RWPE2 (cell line): ENCODE measurements at regions not wholly inside any gene's neighbourhood (a gene's known extent, or its start where the extent isn't known, plus 50 kb on each side); places are given as distances from the start of the nearest gene placed in this dataset.

ENCODE experiments used
- ATAC-seq: fragments of 200-7000 bp; cut with Tn5 transposase; 3 replicates; pipeline ENCODE4 v1.9.1; 2021; ENCODE audit warnings: low read depth
- DNase-seq: peaks from one replicate; pipeline ENCODE4 v3.0.0-alpha.2; 2020; ENCODE audit warnings: low spot score
- H3K27ac ChIP-seq: fragments of 450-650 bp; 2 replicates; pipeline ENCODE4 v1.5.1; 2017; ENCODE audit warnings: mild to moderate bottlenecking; ENCODE audit not compliant: poor library complexity, severe bottlenecking
- H3K27me3 ChIP-seq: fragments of 250-450 bp; sonication (Bioruptor Pico); 2 replicates; pipeline ENCODE4 v1.5.1; 2021; ENCODE audit warnings: mild to moderate bottlenecking, moderate library complexity; ENCODE audit not compliant: insufficient read depth, poor library complexity, severe bottlenecking
- H3K36me3 ChIP-seq: fragments of 250-450 bp; sonication (Bioruptor Pico); 2 replicates; pipeline ENCODE4 v1.5.1; 2020; ENCODE audit warnings: low read depth, mild to moderate bottlenecking, moderate library complexity
- H3K4me1 ChIP-seq: fragments of 250-450 bp; sonication (Bioruptor Pico); 2 replicates; pipeline ENCODE4 v1.5.1; 2021; ENCODE audit warnings: mild to moderate bottlenecking, moderate library complexity; ENCODE audit not compliant: insufficient read depth, poor library complexity, severe bottlenecking
- H3K4me3 ChIP-seq: fragments of 250-450 bp; sonication (Bioruptor Pico); 2 replicates; pipeline ENCODE4 v1.5.1; 2021; ENCODE audit warnings: mild to moderate bottlenecking, moderate library complexity; ENCODE audit not compliant: severe bottlenecking
- H3K9me3 ChIP-seq: fragments of 250-450 bp; sonication (Bioruptor Pico); 2 replicates; pipeline ENCODE4 v1.5.1; 2021; ENCODE audit warnings: mild to moderate bottlenecking, moderate library complexity; ENCODE audit not compliant: severe bottlenecking
- TF ChIP-seq, protein P1 (sequence below): fragments of 450-650 bp; IDR thresholded peaks from one replicate; pipeline ENCODE4 v1.5.1; 2017; ENCODE audit warnings: mild to moderate bottlenecking, moderate library complexity; ENCODE audit not compliant: poor library complexity, severe bottlenecking

DNA sequence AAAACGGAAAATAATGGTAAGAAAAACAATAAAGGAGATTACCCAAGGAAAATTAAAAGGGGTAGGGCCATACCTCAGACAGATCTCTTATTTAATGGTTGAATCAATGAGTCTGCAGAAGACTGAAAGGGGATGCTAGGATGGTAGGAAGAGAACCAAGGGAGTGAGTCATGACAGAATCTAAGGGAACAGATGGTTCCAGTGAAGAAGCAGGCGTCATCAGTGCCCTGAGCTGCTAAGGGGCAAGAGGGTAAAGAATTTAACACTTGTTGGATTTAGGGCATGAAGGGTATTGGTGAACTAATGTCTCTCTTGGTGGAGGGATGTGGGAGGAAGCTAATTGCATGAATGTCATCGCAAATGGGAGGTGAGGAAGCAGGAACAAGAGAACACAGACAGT is 329.2 kb upstream of the TSHZ3 start:
- TF ChIP-seq, protein P1, sequence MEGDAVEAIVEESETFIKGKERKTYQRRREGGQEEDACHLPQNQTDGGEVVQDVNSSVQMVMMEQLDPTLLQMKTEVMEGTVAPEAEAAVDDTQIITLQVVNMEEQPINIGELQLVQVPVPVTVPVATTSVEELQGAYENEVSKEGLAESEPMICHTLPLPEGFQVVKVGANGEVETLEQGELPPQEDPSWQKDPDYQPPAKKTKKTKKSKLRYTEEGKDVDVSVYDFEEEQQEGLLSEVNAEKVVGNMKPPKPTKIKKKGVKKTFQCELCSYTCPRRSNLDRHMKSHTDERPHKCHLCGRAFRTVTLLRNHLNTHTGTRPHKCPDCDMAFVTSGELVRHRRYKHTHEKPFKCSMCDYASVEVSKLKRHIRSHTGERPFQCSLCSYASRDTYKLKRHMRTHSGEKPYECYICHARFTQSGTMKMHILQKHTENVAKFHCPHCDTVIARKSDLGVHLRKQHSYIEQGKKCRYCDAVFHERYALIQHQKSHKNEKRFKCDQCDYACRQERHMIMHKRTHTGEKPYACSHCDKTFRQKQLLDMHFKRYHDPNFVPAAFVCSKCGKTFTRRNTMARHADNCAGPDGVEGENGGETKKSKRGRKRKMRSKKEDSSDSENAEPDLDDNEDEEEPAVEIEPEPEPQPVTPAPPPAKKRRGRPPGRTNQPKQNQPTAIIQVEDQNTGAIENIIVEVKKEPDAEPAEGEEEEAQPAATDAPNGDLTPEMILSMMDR: no peak
- Histone ChIP-seq H3K9me3 (no peaks in the 10 kb centered on the region), H3K27ac (no peak overlapping the region), H3K27me3 (no peaks in the 10 kb centered on the region), H3K36me3 (no peaks in the 10 kb centered on the region), H3K4me1 (peaks cover 4% of the 10 kb centered on the region), H3K4me3 (no peak overlapping the region)
- ATAC-seq (no peak), DNase-seq (no peak)

DNA sequence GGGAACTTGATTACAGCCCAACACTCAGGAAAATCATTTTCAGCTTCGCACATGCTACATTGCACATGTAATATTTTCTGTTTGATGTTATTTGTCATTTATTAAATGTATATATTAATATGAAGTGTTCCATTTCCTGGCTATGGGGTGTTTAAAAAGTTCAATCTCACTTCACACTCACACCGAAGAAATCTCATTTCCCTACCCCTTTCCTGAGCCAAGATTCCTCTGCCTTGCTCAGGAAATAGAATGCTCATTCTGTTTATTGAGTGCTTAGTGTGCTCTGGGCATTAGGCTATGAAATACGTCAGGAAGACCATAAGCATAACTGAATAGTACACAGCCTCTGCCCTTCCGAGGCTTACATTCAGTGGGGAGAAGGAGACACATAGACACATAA is 331.9 kb upstream of the TSHZ3 start:
- no peaks in the 10 kb centered on the region for H3K9me3 ChIP-seq
- ATAC-seq (no peak), DNase-seq (no peak)
- no peaks in the 10 kb centered on the region for H3K27me3 ChIP-seq
- TF ChIP-seq, protein P1: no peak
- no peak overlapping the region for H3K4me3 ChIP-seq
- no peaks in the 10 kb centered on the region for H3K4me1 ChIP-seq
- no peaks in the 10 kb centered on the region for H3K36me3 ChIP-seq
- H3K27ac ChIP-seq: no peak overlapping the region

DNA sequence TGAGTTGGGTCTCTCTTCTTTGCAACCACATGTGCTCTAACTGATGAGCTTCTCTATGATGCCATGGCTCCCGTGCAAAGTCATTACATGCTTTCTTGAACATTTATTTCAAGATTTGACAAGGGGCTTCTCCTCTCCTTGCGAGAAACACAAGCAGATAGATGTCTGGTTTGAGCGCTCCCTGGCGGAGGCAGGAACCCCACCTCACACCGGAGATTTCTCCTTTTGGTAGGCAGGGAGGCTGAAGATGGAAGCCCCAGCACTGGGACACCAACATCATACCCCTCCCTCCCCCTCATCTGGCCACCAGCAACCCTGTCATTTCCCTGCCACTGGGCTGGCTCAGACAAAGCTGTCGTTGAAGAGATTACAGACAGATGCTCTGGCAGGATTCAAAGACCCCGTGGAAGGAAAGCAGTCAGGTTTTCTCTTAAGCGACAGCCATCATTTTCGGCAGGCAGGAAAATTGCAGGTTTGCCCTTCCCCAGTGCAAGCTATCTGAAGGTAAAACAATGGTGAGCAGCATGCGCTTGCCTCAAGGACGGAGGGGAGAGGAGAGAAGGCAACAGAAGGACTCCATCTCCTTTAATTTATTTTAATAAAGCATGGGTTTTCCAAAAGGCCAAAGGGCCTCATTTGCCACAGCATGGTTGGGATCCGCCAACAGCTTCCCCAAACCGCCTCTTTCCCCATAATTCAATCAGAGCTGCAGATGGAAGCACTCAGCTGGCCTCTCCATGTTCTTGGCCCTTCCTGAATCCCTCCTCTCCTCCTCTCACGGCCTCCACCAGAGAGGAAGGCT is 344.1 kb upstream of the TSHZ3 start:
- no peak overlapping the region for H3K27ac ChIP-seq
- no peak overlapping the region for H3K4me3 ChIP-seq
- ATAC-seq (no peak), DNase-seq (no peak)
- H3K36me3 ChIP-seq: no peaks in the 10 kb centered on the region
- H3K9me3 ChIP-seq: no peaks in the 10 kb centered on the region
- TF ChIP-seq, protein P1: no peak
- H3K27me3 ChIP-seq: no peaks in the 10 kb centered on the region
- H3K4me1 ChIP-seq: no peaks in the 10 kb centered on the region

DNA sequence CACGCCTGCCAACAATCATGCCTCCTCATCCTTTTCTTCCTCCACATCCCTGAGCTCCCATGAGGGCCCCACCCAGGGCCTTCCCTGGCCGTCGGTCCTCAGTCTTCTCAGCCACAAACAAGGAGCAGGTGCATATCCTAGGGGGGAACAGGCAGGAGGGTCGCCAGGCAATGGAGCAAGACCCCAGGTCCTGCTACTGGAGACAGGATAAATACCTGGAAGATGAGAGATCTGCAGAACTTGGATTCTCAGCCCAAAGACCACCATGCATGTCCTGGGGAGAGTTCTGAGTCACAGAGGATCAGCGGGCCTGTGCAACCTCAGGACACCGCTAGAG is 344.7 kb upstream of the TSHZ3 start:
- TF ChIP-seq, protein P1: no peak
- no peak for DNase-seq
- ATAC-seq: no peak
- no peak overlapping the region for H3K27ac ChIP-seq
- no peak overlapping the region for H3K4me3 ChIP-seq
- H3K36me3 ChIP-seq: no peaks in the 10 kb centered on the region
- no peaks in the 10 kb centered on the region for H3K27me3 ChIP-seq
- no peaks in the 10 kb centered on the region for H3K4me1 ChIP-seq
- H3K9me3 ChIP-seq: no peaks in the 10 kb centered on the region

DNA sequence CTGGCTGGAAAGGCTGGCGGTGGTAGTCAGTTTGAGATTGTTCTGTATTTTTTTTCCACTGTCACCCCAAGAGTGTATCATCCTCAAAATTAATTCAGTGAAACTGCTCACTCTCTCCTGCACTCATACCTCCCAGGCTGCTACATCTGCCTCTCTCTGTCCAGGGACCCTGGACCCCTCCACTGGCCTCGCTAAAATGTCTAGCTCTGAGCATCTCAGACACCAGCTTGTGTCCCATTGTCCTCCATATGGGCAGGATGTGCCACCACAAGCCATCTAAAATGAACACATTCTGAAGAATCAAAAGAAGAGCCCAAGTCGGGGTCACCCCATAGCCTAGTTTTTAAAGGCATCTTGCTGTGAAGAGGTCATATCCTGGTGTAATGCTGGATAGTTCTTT is 345.5 kb upstream of the TSHZ3 start:
- H3K36me3 ChIP-seq: no peaks in the 10 kb centered on the region
- no peaks in the 10 kb centered on the region for H3K9me3 ChIP-seq
- no peaks in the 10 kb centered on the region for H3K4me1 ChIP-seq
- no peaks in the 10 kb centered on the region for H3K27me3 ChIP-seq
- H3K4me3 ChIP-seq: no peak overlapping the region
- H3K27ac ChIP-seq: no peak overlapping the region
- TF ChIP-seq, protein P1: no peak
- no peak for DNase-seq
- ATAC-seq: no peak
